ENCODE measurements at regions not wholly inside any gene's neighbourhood (a gene's known extent, or its start where the extent isn't known, plus 50 kb on each side); places are given as distances from the start of the nearest gene placed in this dataset.

DNA sequence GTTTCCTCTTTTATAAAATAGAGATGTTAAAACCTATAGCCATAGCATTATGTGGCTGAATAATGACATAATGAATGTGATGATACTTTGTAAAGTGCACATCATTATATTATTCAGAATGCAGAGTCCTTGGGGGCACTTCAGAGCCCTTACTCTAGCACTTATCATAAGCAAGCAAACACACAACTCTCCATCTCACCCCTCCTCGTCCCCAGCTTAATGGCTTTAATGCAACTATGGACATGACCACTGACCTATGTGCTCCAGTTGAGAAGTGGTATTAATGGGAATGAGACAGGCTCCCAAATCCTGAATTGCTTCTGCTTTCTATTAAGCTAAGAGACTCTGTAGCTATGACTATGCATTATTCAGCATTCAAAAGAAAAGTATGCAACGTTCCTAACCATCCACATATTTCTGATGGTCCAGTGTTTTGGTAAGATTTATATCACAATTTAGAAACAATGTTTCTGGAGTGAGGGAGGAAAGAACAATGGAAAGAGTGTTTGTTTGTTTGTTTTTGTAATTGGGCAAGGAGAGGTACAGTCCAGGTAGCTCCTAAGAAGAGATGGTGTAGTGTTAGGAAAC lies 194.0 kb upstream of the PLXNA2 start:
- ATAC-seq (no peak), DNase-seq (no peak)
- no peak overlapping the region for H3K4me3 ChIP-seq
- H3K4me1 ChIP-seq = peaks cover 0 to 8% (median 0%) of the 10 kb centered on the region in 9 donors
- peaks cover 0 to 17% (median 0%) of the 10 kb centered on the region in 7 donors for H3K27me3 ChIP-seq
- intact Hi-C loops (cut with DNase I) = no loop called here
- no peaks in the 10 kb centered on the region for H3K36me3 ChIP-seq
- no peak overlapping the region for H3K27ac ChIP-seq
- peaks cover 0 to 27% (median 7%) of the 10 kb centered on the region in 11 donors for H3K9me3 ChIP-seq
- TF ChIP-seq, protein P1, sequence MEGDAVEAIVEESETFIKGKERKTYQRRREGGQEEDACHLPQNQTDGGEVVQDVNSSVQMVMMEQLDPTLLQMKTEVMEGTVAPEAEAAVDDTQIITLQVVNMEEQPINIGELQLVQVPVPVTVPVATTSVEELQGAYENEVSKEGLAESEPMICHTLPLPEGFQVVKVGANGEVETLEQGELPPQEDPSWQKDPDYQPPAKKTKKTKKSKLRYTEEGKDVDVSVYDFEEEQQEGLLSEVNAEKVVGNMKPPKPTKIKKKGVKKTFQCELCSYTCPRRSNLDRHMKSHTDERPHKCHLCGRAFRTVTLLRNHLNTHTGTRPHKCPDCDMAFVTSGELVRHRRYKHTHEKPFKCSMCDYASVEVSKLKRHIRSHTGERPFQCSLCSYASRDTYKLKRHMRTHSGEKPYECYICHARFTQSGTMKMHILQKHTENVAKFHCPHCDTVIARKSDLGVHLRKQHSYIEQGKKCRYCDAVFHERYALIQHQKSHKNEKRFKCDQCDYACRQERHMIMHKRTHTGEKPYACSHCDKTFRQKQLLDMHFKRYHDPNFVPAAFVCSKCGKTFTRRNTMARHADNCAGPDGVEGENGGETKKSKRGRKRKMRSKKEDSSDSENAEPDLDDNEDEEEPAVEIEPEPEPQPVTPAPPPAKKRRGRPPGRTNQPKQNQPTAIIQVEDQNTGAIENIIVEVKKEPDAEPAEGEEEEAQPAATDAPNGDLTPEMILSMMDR (IDR thresholded peaks at IDR 0.05) = no peak
- 59 to 65% methylated on average over 2 of the region's 2 CpGs for WGBS, 2 donors

DNA sequence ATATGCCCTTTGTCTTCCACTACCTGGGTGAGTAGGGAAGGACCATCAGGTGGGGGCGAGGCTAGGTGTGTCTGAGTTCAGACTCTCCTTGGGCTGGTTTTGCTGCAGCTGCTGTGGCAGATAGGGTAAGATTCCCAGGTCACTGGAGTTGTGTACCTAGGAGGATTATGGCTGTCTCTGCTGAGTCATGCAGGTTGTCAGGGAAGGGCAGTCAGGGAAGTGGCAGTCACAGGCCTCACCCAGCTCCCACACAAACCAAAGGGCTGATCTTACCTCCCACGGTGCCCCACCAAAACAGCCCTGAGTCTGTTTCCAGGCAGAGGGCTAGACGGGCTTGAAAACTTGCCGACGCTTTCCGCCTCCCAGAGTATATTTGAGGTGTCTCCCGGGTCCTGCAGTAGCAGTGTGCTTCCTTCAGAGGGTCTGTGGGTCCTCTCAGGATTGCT lies 201.6 kb upstream of the PLXNA2 start:
- peaks cover 0 to 30% (median 7%) of the 10 kb centered on the region in 11 donors for H3K9me3 ChIP-seq
- intact Hi-C loops (cut with DNase I) = no loop called here
- TF ChIP-seq, protein P1 (IDR thresholded peaks at IDR 0.05) = no peak
- H3K27me3 ChIP-seq = peaks cover 0 to 23% (median 0%) of the 10 kb centered on the region in 7 donors
- DNase-seq (no peak), ATAC-seq (no peak)
- H3K36me3 ChIP-seq = no peaks in the 10 kb centered on the region
- H3K27ac ChIP-seq = no peak overlapping the region
- 58 to 65% methylated on average over 7 of the region's 7 CpGs for WGBS, 2 donors
- no peaks in the 10 kb centered on the region for H3K4me1 ChIP-seq
- H3K4me3 ChIP-seq = no peak overlapping the region

DNA sequence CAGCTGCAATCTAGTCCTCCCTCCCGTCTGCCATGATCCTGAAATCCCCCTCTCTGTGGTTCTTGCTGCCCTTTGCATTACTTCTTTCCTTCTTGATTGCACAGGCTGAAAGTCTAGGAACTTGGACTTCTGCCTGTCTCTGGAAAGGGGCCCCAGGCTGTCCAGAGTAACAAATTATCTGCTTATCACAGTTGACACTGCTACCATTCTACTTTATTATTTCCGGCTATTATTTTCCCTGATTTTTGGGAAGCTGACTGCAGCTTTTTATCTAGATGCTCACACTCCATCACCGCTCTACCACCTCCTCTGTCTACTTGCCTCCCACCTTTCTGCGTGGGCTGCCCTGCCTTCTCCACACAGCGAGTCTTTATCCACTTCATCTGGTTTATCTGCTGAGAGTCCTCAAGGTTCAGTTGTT lies 202.1 kb upstream of the PLXNA2 start:
- H3K9me3 ChIP-seq = peaks cover 0 to 27% (median 7%) of the 10 kb centered on the region in 11 donors
- ATAC-seq = no peak
- H3K36me3 ChIP-seq = no peaks in the 10 kb centered on the region
- TF ChIP-seq, protein P1 (IDR thresholded peaks at IDR 0.05) = no peak
- no peaks in the 10 kb centered on the region for H3K4me1 ChIP-seq
- 49 to 57% methylated on average over 5 of the region's 5 CpGs for WGBS, 2 donors
- H3K27me3 ChIP-seq = peaks cover 0 to 27% (median 0%) of the 10 kb centered on the region in 7 donors
- H3K27ac ChIP-seq = no peak overlapping the region
- intact Hi-C loops (cut with DNase I) = no loop called here
- no peak for DNase-seq
- H3K4me3 ChIP-seq = no peak overlapping the region

DNA sequence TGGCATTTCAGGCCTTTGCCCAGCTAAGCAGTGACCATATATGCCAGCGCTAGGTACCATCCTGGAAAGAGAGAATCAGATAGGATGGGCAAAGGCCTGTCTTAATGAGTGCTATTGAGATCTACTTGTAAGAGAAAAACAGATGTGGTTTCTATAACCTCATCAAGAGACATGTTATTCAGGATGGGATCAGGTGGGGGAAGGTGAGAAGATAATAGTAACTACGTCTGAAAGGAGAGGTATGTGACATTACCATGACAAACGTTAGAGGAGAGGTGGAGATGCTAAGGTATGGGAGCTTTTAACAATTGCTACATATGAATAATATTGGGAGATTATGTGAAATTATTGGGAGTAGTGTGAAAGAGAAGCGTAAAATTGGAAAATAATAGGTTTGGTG lies 204.2 kb upstream of the PLXNA2 start:
- Histone ChIP-seq H3K4me1 (no peaks in the 10 kb centered on the region), H3K27me3 (peaks cover 0 to 30% (median 0%) of the 10 kb centered on the region in 7 donors), H3K9me3 (peaks cover 0 to 10% (median 0%) of the 10 kb centered on the region in 11 donors), H3K36me3 (no peaks in the 10 kb centered on the region), H3K27ac (no peak overlapping the region), H3K4me3 (no peak overlapping the region)
- DNase-seq (no peak), ATAC-seq (no peak)
- intact Hi-C loops (cut with DNase I) = no loop called here
- TF ChIP-seq, protein P1 (IDR thresholded peaks at IDR 0.05) = no peak
- WGBS, 2 donors = 92 to 97% methylated on average over 4 of the region's 4 CpGs

Data from heart right ventricle (tissue), 16 donors.